Activated CD4-positive, CD25-positive, alpha-beta regulatory T cell treated with anti-CD3 and anti-CD28 coated beads, Interleukin-2, amount 50 U/mL, for 16 hours (primary cell): ENCODE measurements at regions not wholly inside any gene's neighbourhood (a gene's known extent, or its start where the extent isn't known, plus 50 kb on each side); places are given as distances from the start of the nearest gene placed in this dataset.
"Not testable (repeated sequence)": the region's sequence is repeated elsewhere in the genome, so short reads cannot be mapped to it uniquely, and the experiment has no call there.

Experiments used
- DNase-seq: peaks from one replicate; pipeline ENCODE4 v3.0.0-alpha.2; 2020; ENCODE audit warnings: low read depth, low spot score

DNA sequence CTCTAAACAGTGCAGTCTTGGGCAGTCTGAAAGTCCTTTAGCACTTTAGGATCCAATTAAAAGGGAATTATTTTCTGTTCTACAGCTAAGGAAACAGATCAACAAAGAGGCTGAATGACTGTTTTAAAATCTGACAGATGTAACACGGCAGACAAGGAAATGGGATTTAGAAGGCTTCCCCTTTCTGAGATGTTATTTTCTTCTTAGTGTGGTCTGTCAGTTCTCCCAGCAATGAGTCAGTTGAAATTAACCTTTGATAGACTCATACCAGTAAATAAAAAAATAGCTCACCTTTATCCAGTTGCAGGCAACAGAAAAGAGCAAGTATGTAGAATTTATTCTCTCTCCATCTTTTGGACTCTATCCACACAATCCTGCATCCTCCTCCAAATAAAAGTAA lies 98.1 kb downstream of the NEDD1 start:
- no peak for DNase-seq

DNA sequence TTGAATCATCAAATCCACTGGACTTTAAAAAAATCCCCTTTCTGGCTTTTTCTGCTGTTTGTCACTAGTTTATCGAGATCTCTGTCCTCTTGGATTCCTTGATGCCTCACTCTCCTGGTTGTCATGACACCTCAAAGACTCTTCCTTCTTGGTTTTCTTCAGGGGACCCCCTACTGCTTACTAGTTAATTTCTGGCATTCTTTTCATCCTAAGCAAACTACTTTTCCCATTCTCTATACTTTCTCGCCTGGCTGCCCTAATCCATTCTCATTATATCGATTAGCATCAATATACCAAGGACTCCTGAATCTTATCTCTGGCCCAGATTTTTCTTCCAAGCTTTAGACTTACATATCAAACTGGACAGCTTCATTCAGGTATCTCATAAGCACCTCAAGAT lies 98.6 kb downstream of the NEDD1 start:
- no peak for DNase-seq

DNA sequence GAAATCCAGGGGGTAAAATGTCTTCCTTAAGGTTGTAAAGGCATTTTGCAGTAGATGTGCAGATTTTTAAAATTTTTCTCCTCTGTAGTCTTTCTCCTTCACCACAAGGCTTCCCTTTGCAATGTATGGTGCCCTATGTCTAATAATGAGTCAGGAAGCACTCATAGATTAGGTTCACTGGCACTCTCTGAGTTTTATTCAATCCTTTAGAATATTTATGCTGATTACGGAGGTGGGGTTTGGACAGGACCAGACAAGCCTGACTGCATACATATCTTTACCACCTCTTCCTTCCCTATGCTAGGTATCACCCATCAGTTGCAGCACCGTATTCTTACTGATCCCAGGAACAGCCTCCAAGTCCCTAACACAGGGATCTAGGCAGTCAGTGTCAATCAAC lies 99.5 kb downstream of the NEDD1 start:
- DNase-seq = no peak

DNA sequence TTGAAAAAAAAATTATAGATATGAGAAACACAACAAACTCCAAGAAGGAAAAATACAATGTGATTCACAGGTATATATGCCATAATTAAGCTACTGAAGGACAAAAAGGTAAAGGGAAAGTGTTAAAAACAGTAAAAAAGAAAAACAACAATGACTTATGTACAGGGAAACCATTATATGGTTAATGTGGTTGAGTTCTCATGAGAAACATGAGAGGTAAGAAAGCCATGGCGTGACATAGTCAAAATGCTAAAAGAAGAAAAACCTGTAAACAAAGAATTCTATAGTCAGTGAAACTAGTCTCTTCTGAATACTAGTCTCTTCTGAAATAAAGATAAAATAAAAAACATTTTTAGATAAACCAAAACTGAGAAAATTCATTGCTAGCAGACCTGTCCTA lies 109.1 kb downstream of the NEDD1 start:
- no peak for DNase-seq

DNA sequence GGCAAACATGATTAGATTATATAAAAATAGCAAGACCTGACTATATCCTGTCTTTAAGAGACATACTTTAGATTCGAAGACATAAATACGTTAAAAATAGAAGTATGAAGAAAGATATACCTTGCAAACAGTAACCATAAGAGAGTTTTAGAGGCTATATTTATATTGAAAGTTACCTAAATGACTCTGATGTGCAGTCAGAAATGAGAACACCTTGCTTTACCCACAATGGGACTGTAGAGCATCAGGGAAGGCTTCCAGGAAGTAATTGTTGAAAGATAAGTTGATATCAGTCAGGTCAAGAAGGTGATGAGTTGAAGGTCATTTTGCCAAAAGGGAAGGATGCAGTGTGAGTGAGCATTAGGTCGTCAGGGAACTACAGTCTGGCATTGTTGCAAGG lies 110.2 kb downstream of the NEDD1 start:
- no peak for DNase-seq

DNA sequence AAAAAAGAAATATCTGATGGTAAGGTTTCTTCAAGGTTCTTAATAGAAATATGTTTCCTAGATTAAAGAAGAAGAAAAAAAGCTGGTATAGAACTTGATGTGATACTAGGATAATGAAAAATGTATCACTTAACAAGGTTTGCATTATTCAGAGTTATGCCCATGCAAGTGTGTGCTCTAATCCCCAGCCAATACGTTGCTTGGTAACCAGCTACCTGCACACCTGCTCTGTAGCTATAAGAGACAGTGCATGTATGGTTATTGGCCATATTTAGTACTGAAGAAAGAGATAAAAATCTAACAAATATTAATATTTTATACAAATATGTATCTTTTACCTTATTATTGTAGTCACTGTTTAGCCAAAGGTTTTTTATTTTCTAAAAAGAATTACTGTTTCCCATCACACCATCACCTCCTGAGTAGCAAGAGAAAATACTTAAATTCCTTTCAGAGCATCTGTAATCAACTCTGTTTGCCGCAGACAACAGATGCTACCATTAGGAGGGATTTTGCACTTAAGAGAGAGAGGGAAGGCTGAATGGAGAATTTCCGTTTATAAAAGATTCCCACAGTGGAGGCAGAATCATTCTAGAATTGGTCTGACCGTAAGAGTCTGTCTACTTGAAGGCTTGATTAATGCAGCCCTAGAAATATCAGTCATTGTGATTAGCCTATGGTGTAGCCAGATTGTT lies 115.6 kb downstream of the NEDD1 start:
- DNase-seq = no peak

DNA sequence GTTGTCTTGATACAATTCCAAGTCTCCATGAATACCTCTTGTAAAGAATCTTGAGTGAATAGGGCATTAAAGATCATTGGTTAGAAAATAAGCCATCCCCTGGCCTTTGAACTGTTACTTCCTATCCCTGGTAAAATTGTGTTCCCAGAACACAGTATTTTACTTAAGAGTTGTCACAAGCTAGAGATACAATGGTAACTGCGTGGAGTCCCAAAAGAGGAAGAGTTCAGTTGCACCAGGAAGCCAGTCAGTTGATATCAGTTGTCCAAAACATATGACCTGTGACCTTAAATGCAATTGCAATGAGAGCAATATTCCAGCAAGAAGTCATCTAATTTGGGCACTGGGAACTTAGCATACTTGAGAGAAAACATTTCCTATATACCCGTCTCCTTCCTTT lies 117.3 kb downstream of the NEDD1 start:
- no peak for DNase-seq

DNA sequence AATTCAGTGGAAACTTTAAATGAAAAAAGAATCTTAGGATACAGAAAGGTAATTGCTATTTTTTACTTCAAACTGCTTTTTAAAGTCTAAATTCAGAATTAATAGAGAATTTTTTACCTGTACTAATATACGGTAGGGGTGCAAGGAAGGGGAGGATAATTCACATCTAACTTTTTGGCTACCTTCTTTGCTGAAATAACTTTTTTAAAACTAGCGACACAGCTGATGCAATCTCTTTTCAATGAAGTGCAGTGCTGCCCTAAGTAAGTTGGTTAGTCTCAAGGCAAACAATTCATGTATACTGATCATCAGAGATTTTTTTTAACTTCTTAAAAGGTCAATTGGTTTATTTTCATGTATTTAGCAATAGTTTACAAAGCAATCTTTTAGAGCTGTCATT lies 119.8 kb downstream of the NEDD1 start:
- DNase-seq = no peak

DNA sequence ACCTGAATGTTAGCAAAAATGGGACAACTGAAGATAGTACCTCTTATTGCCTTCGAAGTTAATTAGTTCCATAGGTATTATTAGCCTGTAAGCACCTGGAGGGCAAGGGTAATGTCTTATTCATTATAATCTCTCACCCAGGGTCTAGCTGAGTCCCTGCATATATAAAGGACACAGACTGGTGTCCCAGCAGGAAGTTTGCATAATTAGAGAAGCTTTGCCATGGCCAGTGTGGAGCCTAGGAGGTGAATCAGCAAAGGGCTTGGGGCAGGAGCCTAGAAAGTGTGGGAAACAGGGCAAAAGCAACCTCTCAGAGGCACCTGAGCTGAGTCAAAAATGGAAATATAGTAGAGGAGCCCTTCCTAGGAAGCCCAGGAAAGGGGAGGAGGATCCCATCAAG lies 120.4 kb downstream of the NEDD1 start:
- no peak for DNase-seq

DNA sequence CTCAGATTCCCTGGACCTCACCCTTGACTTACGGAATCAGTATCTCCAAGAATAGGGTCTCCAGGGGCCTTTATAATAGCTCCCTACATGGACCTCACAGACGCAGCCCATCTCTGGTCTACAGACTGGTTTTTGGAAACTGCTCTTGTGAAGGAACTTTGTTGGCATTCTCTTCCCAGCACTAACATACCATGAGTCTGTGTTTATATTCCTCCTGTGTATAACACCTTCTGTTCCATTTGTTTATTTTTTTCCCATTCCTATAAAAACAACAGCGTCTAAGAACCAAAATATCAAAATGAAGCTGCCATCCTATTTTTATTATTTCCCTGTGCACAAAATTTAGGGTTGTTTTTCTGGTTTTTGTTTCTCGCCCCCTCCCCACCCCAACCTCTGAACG lies 131.1 kb downstream of the NEDD1 start:
- DNase-seq = no peak

DNA sequence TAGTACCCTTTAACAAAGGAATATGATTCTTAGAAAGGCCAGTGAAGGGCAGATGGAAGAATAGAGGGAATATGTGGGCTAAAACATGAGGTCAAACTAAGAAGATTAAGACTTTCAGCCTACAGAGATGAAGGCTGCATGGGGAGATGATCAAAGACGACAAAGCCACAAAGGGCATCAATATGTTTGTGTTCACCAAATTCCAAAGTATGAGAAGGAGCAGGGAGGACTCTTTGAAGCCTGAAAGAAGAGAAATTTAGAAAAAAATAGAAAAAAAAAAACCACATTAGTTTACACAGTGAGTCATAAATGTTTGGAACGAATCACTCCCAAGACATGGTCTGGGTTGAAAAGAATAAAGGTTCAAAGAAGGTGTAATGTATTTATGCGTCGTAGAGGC lies 131.8 kb downstream of the NEDD1 start:
- DNase-seq = no peak

DNA sequence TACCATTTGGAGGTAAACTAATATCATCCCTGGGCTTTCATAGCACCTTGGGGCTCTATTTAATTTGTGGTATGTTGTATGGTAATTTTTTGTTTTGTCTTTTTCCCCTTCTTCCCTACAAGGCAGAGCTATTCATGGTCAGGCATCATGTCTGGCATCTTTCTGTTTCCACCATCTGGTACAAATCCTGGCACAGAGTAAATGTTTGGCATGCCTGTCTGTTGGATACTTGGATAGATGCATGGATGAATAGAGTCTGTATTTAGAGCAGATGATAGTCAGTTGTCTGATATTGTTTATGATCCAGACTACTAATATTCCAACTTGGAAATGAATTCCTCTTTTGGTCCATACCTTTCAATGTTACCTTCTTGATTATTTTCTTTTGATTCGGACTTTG lies 139.8 kb downstream of the NEDD1 start:
- no peak for DNase-seq

DNA sequence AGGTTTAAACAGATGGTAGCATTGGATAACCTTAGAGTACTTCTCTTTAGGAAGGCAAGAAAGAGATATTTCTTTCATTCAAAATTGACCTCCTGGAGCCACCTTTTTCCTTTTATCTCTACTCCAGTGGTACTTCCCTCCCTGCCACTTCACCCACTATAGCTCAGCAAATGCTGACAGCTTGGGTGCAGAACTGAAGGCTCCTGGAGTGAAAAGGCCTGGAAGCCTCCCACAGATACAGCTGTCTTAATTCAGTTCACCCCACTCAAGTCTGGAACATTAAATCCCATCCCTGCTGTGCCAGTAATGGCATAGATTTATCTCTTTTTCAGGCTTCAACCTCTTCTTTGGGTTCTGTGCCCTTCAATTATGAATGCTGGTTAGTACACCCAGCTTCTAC lies 140.3 kb downstream of the NEDD1 start:
- no peak for DNase-seq

DNA sequence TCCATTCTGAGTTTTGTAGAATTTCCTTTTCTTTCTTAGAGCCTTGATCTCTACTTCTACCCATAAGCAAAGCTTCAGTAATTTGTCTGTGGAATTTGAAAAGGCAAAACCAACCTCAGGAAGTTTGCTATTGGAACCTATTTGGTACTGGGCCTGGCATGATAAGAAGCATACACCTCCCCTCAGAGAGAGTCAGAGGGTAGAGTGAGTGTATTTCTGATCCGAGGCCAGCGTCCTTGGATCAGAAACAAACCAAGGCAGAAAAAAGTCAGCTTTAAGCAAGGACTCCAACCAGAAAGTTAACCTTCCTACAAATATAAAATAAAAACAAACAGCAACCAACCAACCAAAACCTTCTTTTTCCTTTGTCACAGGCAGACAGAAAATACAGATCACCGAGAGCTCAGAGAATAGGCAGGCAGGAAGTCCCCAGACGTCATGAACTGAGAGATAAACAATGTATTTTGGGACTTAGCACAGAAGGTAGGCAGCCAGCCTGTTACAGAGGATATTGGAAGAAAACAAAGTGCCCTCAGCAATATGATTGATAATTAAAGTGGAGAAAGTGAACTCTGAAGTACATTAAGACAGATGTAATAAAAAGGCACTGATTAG lies 141.5 kb downstream of the NEDD1 start:
- DNase-seq = no peak

DNA sequence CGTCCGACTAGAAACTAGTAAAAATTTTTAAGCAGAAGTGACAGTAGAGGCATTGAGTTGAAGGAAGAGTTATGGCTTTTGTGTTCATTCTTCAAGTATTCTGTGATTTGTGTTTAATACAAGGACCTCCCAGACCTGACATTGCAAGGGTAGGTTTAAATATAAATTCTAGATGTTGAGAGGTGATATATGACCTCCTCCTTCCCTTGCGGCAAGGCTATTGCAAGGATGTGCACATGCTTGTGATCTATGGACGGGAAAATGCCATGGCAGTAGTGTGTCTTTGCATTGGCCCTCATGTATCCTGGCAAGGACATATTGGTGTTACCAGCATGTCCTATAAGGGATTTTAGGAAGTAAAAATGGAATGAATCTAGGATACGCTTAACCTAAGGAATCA lies 143.5 kb downstream of the NEDD1 start:
- no peak for DNase-seq

DNA sequence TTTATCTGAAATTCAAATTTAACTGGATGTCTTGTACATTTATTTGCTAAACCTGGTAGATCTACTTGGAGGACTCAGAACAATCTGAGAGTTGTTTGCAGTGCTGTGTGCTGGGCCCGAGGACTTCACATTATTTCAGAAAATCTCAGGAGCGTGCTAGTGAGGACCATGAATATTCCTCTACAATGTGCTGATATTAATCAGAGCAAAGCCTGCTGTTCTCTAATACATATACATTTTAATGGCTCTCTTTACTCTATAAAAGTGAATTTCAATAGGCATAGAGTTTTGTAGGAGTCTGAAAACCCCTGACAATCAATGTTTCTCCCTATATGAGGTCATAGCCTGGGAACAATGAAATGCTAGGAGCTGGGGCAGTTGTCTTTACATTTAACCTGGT lies 144.3 kb downstream of the NEDD1 start:
- DNase-seq = no peak

DNA sequence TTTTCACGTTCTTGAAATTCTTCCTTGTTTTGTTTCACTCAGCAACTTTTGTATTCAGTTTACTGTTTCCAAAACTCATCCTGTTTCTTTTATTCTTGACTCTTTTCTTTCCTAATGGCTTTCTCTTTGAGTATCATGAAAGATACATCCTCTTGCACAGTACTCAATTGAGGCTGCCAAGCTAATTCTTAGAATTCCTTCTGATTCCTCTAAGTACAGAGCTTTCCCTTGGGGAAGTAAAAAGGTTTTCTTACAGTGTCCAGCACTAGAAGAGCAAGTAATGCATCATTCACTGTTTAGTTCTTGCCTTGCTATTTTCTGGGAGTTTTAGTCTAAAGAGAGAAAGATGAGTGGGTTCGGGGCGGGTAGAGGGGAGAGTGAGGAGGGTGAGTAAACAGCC lies 154.1 kb downstream of the NEDD1 start:
- no peak for DNase-seq

DNA sequence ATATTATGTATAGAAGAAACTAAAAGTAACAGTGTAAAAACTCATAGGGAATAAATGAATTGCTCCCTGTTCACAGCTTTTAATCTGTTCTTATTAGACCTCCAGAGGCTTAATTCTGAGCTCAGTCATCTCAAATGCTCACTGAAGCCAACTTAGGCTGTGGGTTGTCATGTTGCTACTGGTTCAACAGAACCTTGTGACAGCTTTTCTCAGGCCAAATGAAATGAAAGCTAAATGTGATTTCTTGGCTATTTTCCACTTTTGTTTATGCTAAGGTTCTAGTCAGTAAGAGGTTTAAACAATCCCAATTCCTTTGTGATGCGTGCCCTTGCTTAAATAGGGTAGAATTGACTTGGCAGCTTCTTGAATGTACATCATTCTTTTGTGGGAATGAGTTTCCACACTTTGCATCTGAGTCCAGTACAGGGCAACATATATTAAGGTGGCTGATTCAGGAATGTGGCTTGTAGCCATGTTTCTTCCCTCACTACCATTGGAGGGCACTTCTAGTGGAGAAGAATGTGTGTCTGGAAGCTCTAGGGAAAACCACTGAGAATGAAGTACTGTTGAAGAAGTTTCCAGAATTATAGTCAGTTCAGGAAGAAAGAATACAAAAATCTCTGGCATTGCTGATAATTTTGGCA lies 156.4 kb downstream of the NEDD1 start:
- DNase-seq = no peak

DNA sequence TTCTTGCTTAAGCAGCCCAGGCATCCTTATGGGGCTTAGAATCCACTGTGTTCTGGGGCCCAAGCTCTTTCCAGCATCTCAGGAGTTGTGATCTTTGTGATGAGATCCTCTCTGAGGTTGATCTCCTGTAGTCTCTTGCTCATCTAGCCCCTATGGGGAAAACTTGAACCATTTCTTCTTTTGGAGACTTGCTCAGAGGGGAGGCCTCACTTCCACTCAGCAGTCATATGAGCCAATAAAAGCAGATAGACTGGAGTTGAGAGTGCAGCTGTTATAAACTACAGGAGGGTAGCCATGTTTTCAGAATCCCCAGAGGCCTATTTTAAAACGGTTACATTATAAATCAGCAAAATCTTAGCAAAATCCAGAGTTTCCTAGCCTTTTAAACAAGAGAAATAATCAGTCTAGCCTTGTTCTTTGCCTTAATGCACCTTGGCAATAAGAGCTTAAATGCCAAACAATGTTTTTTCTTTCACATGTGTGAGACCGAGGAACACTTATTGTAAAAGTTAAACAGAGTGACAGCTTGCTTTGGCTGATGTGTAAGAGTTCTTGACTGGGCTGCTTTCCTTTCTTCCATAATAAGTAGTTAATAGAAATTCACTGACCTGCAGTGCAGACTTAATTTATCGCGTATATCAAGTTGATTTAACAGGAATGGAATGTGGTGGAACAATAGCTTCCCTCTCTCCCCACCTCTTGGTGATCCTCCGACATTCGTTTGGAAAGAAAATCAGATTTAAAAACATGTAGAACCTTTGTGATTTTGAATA lies 168.3 kb downstream of the NEDD1 start:
- DNase-seq = no peak

DNA sequence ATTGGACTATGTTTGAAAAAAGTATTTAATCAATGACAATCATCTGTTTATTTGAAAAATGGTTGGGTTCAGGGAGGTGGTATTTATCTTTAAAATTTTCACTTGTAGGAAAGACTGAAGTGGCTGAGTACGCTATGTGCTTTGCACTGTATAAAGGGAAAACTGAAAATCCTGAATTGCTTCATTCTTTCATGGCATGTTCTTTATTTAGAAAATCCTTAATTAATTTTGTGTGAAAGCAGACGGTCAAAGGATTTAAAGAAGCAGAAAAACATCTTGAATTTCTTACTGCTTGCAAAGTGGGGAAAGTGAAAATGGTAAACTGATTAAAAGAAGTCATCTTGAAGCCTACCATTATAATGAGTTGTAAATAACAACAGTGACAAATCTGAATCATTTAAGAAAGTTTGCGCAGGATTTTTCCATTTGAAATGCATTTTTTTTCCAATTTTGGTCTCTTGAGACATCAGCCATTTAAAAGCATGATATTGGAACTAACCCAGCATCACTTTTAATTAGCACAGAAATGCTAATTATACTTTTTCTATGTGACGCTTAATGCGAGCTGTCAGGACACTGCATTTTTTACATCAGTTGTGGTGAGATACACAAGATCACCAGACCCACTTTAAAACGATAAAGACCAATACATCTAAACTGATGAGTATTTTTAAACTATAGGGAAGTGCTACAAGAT lies 169.0 kb downstream of the NEDD1 start:
- no peak for DNase-seq

DNA sequence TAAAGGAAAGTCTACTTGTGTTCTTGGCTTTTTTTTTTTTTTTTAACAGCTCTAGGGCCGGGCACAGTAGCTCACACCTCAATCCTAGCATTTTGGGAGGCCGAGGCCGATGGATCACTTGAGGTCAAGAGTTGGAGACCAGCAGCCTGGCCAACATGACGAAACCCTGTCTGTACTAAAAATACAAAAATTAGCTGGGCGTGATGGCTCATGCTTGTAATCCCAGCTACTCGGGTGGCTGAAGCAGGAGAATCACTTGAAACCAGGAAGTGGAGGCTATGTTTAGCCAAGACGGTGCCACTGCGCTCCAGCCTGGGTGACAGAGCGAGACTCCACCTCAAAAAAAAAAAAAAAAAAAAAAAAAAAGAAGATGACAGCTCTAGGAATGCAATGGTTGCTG lies 169.9 kb downstream of the NEDD1 start:
- not testable (repeated sequence) for DNase-seq

DNA sequence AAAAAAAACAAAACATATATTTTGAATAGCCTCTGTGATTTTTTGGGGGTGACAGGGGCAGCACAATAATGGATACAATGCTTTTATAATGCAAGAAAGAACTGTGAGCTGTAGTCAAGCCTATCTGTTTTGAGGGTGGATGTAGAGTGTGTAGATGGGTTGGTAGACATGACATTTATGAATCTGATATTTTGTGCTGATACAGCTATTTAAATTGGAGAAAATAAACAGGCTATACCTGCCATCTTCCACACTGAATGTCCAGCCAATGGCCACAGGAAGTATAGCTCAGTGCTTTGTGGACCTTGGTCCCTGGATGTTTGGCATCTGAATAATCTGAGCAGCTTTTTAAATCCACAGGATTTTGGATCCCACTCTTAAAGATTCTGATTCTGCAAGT lies 175.0 kb downstream of the NEDD1 start:
- no peak for DNase-seq
